ENCODE measurements at regions not wholly inside any gene's neighbourhood (a gene's known extent, or its start where the extent isn't known, plus 50 kb on each side); places are given as distances from the start of the nearest gene placed in this dataset.

- no peak for TF ChIP-seq POLR2AphosphoS5 (IDR thresholded peaks at IDR 0.05; ENCODE audit: insufficient read depth in 1 of 2, low read depth in 1 of 2)
- TF ChIP-seq POLR2A (IDR thresholded peaks at IDR 0.05) = no peak
- TF ChIP-seq, protein P1, sequence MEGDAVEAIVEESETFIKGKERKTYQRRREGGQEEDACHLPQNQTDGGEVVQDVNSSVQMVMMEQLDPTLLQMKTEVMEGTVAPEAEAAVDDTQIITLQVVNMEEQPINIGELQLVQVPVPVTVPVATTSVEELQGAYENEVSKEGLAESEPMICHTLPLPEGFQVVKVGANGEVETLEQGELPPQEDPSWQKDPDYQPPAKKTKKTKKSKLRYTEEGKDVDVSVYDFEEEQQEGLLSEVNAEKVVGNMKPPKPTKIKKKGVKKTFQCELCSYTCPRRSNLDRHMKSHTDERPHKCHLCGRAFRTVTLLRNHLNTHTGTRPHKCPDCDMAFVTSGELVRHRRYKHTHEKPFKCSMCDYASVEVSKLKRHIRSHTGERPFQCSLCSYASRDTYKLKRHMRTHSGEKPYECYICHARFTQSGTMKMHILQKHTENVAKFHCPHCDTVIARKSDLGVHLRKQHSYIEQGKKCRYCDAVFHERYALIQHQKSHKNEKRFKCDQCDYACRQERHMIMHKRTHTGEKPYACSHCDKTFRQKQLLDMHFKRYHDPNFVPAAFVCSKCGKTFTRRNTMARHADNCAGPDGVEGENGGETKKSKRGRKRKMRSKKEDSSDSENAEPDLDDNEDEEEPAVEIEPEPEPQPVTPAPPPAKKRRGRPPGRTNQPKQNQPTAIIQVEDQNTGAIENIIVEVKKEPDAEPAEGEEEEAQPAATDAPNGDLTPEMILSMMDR (IDR thresholded peaks at IDR 0.05) = no peak
- Histone ChIP-seq H3K27me3 (no peaks in the 10 kb centered on the region), H3K36me3 (no peaks in the 10 kb centered on the region), H3K4me3 (no peak overlapping the region), H3K9me3 (no peaks in the 10 kb centered on the region), H3K4me1 (peaks cover 9% of the 10 kb centered on the region), H3K27ac (peak overlapping the region; percentile 11)
- intact Hi-C loops (cut with DNase I) = no loop called here
- no peak for DNase-seq (ENCODE audit: extremely low spot score in 2 of 2)
Observed at GRCh38 chr6:121510568-121511177, 75.2 kb downstream of the GJA1 start.

GRCh38 chr6:121515630-121516265 is 80.3 kb downstream of the GJA1 start:
- H3K4me3 ChIP-seq = no peak overlapping the region
- no peaks in the 10 kb centered on the region for H3K9me3 ChIP-seq
- peaks cover 11% of the 10 kb centered on the region for H3K4me1 ChIP-seq
- no peaks in the 10 kb centered on the region for H3K27me3 ChIP-seq
- TF ChIP-seq POLR2A (IDR thresholded peaks at IDR 0.05) = no peak
- TF ChIP-seq, protein P1 (IDR thresholded peaks at IDR 0.05) = no peak
- TF ChIP-seq POLR2AphosphoS5 (IDR thresholded peaks at IDR 0.05; ENCODE audit: insufficient read depth in 1 of 2, low read depth in 1 of 2) = no peak
- no peak overlapping the region for H3K27ac ChIP-seq
- no peak for DNase-seq (ENCODE audit: extremely low spot score in 2 of 2)
- no peaks in the 10 kb centered on the region for H3K36me3 ChIP-seq
- intact Hi-C loops (cut with DNase I) = no loop called here

DNA sequence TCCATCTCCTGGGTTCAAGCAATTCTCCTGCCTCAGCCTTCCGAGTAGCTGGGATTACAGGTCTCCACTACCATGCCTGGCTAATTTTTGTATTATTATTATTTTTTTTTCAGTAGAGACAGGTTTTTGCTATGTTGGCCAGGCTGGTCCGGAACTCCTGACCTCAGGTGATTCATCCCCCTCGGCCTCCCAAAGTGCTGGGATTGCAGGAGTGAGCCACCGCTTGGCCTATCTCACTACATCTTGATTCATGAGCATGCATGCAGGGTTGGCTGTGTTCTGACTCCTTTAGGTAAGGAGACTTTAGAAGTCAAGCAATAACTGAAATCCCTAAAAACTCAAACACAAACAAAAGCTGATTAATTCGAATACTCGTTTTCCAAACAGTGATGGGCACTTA is 80.9 kb downstream of the GJA1 start:
- peaks cover 14% of the 10 kb centered on the region for H3K4me1 ChIP-seq
- no peaks in the 10 kb centered on the region for H3K36me3 ChIP-seq
- TF ChIP-seq, protein P1 (IDR thresholded peaks at IDR 0.05) = no peak
- TF ChIP-seq POLR2A (IDR thresholded peaks at IDR 0.05) (no peak), POLR2AphosphoS5 (IDR thresholded peaks at IDR 0.05; ENCODE audit: insufficient read depth in 1 of 2, low read depth in 1 of 2) (no peak)
- intact Hi-C loops (cut with DNase I) = no loop called here
- no peak overlapping the region for H3K4me3 ChIP-seq
- no peak for DNase-seq (ENCODE audit: extremely low spot score in 2 of 2)
- H3K27ac ChIP-seq = no peak overlapping the region
- H3K9me3 ChIP-seq = no peaks in the 10 kb centered on the region
- no peaks in the 10 kb centered on the region for H3K27me3 ChIP-seq

GRCh38 chr6:121520337-121521163 is 85.1 kb downstream of the GJA1 start:
- TF ChIP-seq POLR2A (IDR thresholded peaks at IDR 0.05) (no peak), POLR2AphosphoS5 (IDR thresholded peaks at IDR 0.05; ENCODE audit: insufficient read depth in 1 of 2, low read depth in 1 of 2) (no peak)
- TF ChIP-seq, protein P1 (IDR thresholded peaks at IDR 0.05) = no peak
- Histone ChIP-seq H3K4me1 (peaks cover 43% of the 10 kb centered on the region), H3K27ac (peak overlapping the region; percentile 83), H3K9me3 (no peaks in the 10 kb centered on the region), H3K36me3 (no peaks in the 10 kb centered on the region), H3K4me3 (no peak overlapping the region), H3K27me3 (no peaks in the 10 kb centered on the region)
- DNase-seq (ENCODE audit: extremely low spot score in 2 of 2) = no peak
- intact Hi-C loops (cut with DNase I) = no loop called here

Measured in vagina (tissue), 2 donors.